ENCODE measurements at regions not wholly inside any gene's neighbourhood (a gene's known extent, or its start where the extent isn't known, plus 50 kb on each side); places are given as distances from the start of the nearest gene placed in this dataset.

DNA sequence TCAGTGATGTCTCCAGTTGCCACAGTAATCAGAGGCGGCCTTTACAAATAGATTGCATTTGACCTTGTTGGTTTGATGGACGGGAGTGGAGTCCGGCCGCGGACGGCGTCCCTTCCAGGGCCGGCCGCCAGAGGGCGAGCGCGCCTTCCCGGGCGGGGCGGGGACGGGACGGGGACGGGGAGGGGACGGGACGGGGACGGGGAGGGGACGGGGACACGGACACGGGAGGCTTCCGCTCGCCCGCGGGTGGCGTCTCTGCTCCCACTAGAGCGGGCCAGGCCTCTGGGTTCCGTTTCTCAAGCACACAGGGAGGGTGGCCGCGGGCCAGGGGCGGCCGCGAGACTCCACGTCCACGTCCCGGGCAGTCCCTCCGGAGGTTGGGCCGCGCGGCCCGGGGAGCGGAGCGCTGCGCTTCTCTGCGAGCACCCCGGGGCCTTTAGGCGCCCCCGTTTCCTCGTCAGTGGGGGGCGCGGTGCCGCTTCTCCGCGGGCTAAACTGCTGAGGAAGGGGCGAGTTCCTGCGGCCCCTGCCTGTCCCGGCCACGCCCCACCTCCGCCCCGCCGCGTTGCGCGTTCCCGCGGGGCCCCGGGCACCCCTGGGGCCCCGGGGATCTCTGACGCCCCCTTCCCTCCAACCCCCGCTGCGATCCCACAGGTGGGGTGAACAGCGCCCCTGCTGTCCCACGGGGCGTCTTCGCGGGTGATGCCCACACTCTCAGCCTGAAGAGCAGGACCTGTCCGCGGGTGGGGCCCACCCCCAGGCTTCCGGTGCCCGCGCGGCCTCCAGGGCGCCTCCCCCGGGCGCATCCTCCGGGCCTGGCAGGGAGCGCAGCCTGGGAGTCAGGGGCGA lies 84.2 kb upstream of the MKI67 start:
- ChIA-PET POLR2A (no interaction called here), CTCF (ENCODE audit: low intra/inter-chr PET ratio) (no interaction called here)
- peaks cover 7 to 25% of the 10 kb centered on the region in 2 experiments; a peak in 4 of 5 replicates for H3K27me3 ChIP-seq (ENCODE audit: control insufficient read depth in 2 of 2, insufficient read depth in 2 of 2, low read length in 2 of 2)
- no peaks in the 10 kb centered on the region for H3K36me3 ChIP-seq (ENCODE audit: control insufficient read depth, insufficient read depth, low read length)
- H3K27ac ChIP-seq (ENCODE audit: extremely low read depth, low read depth, low read length), result no peak overlapping the region
- peaks cover 0 to 20% of the 10 kb centered on the region in 2 experiments; a peak in 2 of 5 replicates for H3K4me1 ChIP-seq (replicated peaks in 1 of 2; ENCODE audit: control insufficient read depth in 2 of 2, insufficient read depth in 2 of 2, low read length in 2 of 2)
- no peaks in the 10 kb centered on the region for H3K79me2 ChIP-seq (ENCODE audit: control insufficient read depth, insufficient read depth, low read length)
- H3K9me3 ChIP-seq (replicated peaks; ENCODE audit: control insufficient read depth, insufficient read depth, low read depth, low read length), result no peaks in the 10 kb centered on the region
- DNase-seq (ENCODE audit: extremely low read depth in 1 of 4, low spot score in 3 of 4), result peak; percentile 53 to 81 (median 78)
- H3K9me1 ChIP-seq (ENCODE audit: control insufficient read depth, insufficient read depth, low read length), result no peaks in the 10 kb centered on the region
- peak overlapping the region in 1 of 2 experiments; percentile 84; a peak in 2 of 4 replicates for H3K9ac ChIP-seq (ENCODE audit: insufficient read depth in 1 of 2, low read depth in 2 of 2, low read length in 2 of 2)
- in situ Hi-C loops (cut with MboI) (no loop called here), intact Hi-C loops (cut with micrococcal nuclease) (no loop called here)
- H4K20me1 ChIP-seq (replicated peaks; ENCODE audit: control insufficient read depth, insufficient read depth, low read length), result no peaks in the 10 kb centered on the region
- FAIRE-seq, result peak; percentile 23
- peak; percentile 91 for ATAC-seq
- H2AFZ ChIP-seq (ENCODE audit: low read depth, low read length), result peak overlapping the region; percentile 68
- peak overlapping the region; percentile 44 for H3K4me3 ChIP-seq
- peak overlapping the region; percentile 46; the same call in 1 of the 2 replicates for H3K4me2 ChIP-seq (ENCODE audit: insufficient read depth, low read length)
- 0% methylated on average over 2 of the region's 91 CpGs for WGBS (ENCODE audit: insufficient coverage, low coverage, missing lambda C conversion rate)
- BruUV-seq (replicated peaks), result no TSS peak
- TF ChIP-seq NCOA6 (IDR thresholded peaks at IDR 0.05), result 0 out of 2 replicates have a peak, but pooled peaks have one; percentile 40
- TF ChIP-seq, protein P1, sequence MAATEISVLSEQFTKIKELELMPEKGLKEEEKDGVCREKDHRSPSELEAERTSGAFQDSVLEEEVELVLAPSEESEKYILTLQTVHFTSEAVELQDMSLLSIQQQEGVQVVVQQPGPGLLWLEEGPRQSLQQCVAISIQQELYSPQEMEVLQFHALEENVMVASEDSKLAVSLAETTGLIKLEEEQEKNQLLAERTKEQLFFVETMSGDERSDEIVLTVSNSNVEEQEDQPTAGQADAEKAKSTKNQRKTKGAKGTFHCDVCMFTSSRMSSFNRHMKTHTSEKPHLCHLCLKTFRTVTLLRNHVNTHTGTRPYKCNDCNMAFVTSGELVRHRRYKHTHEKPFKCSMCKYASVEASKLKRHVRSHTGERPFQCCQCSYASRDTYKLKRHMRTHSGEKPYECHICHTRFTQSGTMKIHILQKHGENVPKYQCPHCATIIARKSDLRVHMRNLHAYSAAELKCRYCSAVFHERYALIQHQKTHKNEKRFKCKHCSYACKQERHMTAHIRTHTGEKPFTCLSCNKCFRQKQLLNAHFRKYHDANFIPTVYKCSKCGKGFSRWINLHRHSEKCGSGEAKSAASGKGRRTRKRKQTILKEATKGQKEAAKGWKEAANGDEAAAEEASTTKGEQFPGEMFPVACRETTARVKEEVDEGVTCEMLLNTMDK (IDR thresholded peaks at IDR 0.05; ENCODE audit: borderline replicate concordance, insufficient read depth, low read depth, low read length, poor library complexity, severe bottlenecking), result peak; percentile 46
- TF ChIP-seq ESRRB (CRISPR knock-in tag; IDR thresholded peaks at IDR 0.05; ENCODE audit: borderline replicate concordance), result no peak
- no peak for TF ChIP-seq HDAC2 (IDR thresholded peaks at IDR 0.05)
- TF ChIP-seq, protein P2, sequence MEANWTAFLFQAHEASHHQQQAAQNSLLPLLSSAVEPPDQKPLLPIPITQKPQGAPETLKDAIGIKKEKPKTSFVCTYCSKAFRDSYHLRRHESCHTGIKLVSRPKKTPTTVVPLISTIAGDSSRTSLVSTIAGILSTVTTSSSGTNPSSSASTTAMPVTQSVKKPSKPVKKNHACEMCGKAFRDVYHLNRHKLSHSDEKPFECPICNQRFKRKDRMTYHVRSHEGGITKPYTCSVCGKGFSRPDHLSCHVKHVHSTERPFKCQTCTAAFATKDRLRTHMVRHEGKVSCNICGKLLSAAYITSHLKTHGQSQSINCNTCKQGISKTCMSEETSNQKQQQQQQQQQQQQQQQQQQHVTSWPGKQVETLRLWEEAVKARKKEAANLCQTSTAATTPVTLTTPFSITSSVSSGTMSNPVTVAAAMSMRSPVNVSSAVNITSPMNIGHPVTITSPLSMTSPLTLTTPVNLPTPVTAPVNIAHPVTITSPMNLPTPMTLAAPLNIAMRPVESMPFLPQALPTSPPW (CRISPR knock-in tag; IDR thresholded peaks at IDR 0.05), result peak; percentile 66
- TF ChIP-seq NCOA4 (IDR thresholded peaks at IDR 0.05; ENCODE audit: partially characterized antibody), result no peak
- peak; percentile 18; the same call in 1 of the 2 replicates for TF ChIP-seq ZBTB7A (IDR thresholded peaks at IDR 0.05; ENCODE audit: borderline replicate concordance, control insufficient read depth, low read depth, low read length)
- no peak for TF ChIP-seq NONO (IDR thresholded peaks at IDR 0.05; ENCODE audit: low read depth in 2 of 2, low read length in 1 of 2)
- TF ChIP-seq NR2C1 (IDR thresholded peaks at IDR 0.05), result no peak
- no peak for TF ChIP-seq NR2C1 (tag; IDR thresholded peaks at IDR 0.05)
- TF ChIP-seq TFAM (CRISPR knock-in tag; conservative IDR thresholded peaks at IDR 0.05), result no peak
- TF ChIP-seq, protein P3, sequence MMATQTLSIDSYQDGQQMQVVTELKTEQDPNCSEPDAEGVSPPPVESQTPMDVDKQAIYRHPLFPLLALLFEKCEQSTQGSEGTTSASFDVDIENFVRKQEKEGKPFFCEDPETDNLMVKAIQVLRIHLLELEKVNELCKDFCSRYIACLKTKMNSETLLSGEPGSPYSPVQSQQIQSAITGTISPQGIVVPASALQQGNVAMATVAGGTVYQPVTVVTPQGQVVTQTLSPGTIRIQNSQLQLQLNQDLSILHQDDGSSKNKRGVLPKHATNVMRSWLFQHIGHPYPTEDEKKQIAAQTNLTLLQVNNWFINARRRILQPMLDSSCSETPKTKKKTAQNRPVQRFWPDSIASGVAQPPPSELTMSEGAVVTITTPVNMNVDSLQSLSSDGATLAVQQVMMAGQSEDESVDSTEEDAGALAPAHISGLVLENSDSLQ (IDR thresholded peaks at IDR 0.05), result peak; percentile 72
- TF ChIP-seq, protein P4, sequence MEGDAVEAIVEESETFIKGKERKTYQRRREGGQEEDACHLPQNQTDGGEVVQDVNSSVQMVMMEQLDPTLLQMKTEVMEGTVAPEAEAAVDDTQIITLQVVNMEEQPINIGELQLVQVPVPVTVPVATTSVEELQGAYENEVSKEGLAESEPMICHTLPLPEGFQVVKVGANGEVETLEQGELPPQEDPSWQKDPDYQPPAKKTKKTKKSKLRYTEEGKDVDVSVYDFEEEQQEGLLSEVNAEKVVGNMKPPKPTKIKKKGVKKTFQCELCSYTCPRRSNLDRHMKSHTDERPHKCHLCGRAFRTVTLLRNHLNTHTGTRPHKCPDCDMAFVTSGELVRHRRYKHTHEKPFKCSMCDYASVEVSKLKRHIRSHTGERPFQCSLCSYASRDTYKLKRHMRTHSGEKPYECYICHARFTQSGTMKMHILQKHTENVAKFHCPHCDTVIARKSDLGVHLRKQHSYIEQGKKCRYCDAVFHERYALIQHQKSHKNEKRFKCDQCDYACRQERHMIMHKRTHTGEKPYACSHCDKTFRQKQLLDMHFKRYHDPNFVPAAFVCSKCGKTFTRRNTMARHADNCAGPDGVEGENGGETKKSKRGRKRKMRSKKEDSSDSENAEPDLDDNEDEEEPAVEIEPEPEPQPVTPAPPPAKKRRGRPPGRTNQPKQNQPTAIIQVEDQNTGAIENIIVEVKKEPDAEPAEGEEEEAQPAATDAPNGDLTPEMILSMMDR (IDR thresholded peaks at IDR 0.05 in 2 of 3, conservative IDR thresholded peaks at IDR 0.05 in 1 of 3; ENCODE audit: insufficient read depth in 2 of 3, low read depth in 1 of 3, low read length in 3 of 3), result peak; percentile 44 to 69 (median 55); a peak in 5 of 6 replicates
- TF ChIP-seq NFIC (IDR thresholded peaks at IDR 0.05), result peak; percentile 31; the same call in 1 of the 2 replicates
- no peak for TF ChIP-seq KAT8 (IDR thresholded peaks at IDR 0.05; ENCODE audit: low read depth)

Data from K562 (cell line).